Activated CD8-positive, alpha-beta T cell treated with anti-CD3 and anti-CD28 coated beads for 36 hours (primary cell): ENCODE measurements at regions not wholly inside any gene's neighbourhood (a gene's known extent, or its start where the extent isn't known, plus 50 kb on each side); places are given as distances from the start of the nearest gene placed in this dataset.

Source experiments
- ATAC-seq: fragments of 200-7000 bp; cut with Tn5 transposase; one replicate; pipeline ENCODE4 v1.10.0; 2021; ENCODE audit warnings: mild to moderate bottlenecking, moderate library complexity
- CTCF ChIA-PET: fragments of 350-600 bp; sonication (Branson Sonifier 250); formaldehyde crosslinking; loops from one replicate; lab custom pipeline; 2021; ENCODE audit warnings: antibody characterized with exemption; lab: Charles Lee
- POLR2A ChIA-PET: fragments of 350-600 bp; sonication (Branson Sonifier 250); formaldehyde crosslinking; loops from one replicate; lab custom pipeline; 2021; ENCODE audit warnings: antibody characterized with exemption; lab: Charles Lee
- DNase-seq: peaks from one replicate; pipeline ENCODE4 v3.0.0-alpha.2; 2020
- H3K27ac Mint-ChIP-seq: one replicate; pipeline ENCODE4 v1.8.0; 2021; ENCODE audit warnings: mild to moderate bottlenecking, mixed read lengths
- H3K27me3 Mint-ChIP-seq: one replicate; pipeline ENCODE4 v1.8.0; 2021; ENCODE audit warnings: mixed read lengths
- H3K36me3 Mint-ChIP-seq: one replicate; pipeline ENCODE4 v1.8.0; 2021; ENCODE audit warnings: low read depth, mixed read lengths
- H3K4me1 Mint-ChIP-seq: one replicate; pipeline ENCODE4 v1.8.0; 2021; ENCODE audit warnings: low read depth, mixed read lengths
- H3K4me3 Mint-ChIP-seq: one replicate; pipeline ENCODE4 v1.8.0; 2021; ENCODE audit warnings: mild to moderate bottlenecking, moderate library complexity, mixed read lengths
- H3K9me3 Mint-ChIP-seq: one replicate; pipeline ENCODE4 v1.8.0; 2021; ENCODE audit warnings: mixed read lengths
- intact Hi-C: fragments of 100-400 bp; cut with micrococcal nuclease; formaldehyde crosslinking; loops from one replicate; pipeline ENCODE4 v1.10.0; 2022
- TF ChIP-seq, protein P1 (sequence below): fragments of 200-600 bp; IDR thresholded peaks from one replicate; pipeline ENCODE4 v1.8.0; 2022; ENCODE audit warnings: antibody characterized with exemption, mild to moderate bottlenecking

DNA sequence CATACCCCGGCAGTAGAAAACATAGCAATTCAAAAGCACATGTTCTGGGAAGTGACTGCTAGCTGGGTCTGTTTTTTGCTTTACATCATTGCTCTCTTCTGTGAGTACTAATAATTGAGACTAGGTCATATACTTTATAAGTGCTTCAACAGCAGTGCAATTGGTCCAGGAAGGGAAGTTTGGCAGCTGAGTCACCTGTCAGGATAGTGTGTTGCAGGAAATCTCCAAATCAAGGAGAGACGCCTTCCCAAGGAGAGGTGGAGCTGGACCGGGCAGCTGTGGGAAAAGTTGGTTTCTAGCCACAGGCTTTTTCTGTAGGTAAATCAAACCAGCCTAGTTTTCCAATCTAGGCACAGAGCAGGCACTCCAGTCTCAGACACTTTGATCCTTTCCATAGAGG is 330.1 kb downstream of the ENC1 start:
- TF ChIP-seq, protein P1, sequence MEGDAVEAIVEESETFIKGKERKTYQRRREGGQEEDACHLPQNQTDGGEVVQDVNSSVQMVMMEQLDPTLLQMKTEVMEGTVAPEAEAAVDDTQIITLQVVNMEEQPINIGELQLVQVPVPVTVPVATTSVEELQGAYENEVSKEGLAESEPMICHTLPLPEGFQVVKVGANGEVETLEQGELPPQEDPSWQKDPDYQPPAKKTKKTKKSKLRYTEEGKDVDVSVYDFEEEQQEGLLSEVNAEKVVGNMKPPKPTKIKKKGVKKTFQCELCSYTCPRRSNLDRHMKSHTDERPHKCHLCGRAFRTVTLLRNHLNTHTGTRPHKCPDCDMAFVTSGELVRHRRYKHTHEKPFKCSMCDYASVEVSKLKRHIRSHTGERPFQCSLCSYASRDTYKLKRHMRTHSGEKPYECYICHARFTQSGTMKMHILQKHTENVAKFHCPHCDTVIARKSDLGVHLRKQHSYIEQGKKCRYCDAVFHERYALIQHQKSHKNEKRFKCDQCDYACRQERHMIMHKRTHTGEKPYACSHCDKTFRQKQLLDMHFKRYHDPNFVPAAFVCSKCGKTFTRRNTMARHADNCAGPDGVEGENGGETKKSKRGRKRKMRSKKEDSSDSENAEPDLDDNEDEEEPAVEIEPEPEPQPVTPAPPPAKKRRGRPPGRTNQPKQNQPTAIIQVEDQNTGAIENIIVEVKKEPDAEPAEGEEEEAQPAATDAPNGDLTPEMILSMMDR = no peak
- intact Hi-C loops = no loop called here
- Mint-ChIP-seq H3K4me1 (no peaks in the 10 kb centered on the region), H3K27ac (no peak overlapping the region), H3K36me3 (no peaks in the 10 kb centered on the region), H3K9me3 (no peaks in the 10 kb centered on the region), H3K27me3 (peaks cover 16% of the 10 kb centered on the region), H3K4me3 (no peak overlapping the region)
- ATAC-seq (no peak), DNase-seq (no peak)
- CTCF ChIA-PET = interaction anchor here (1.0 kb wide), 1 partner anchor 21 kb away, joined by 3 read pairs; no protein-coding TSS in a partner anchor
- POLR2A ChIA-PET = no interaction called here

DNA sequence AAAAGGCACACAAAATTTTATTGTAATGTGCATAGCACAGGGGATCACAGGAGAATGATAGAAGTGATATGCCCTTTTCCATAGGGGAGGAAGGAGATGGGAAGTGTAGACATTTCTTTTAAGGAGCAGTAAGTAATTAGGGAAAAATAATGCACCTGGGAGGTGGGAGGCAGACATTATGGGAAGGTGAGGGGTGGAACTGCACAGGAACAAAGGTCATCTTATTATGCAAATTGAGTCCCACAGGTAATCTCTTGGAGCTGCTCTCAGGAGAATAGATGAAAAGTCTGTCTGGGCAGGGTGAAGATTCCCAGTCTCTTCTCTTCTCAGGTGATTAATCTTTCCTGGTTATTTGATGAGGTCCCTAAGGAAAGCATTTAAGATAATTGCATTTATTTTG is 331.5 kb downstream of the ENC1 start:
- CTCF ChIA-PET = no interaction called here
- no peak for ATAC-seq
- no peak overlapping the region for H3K4me3 Mint-ChIP-seq

DNA sequence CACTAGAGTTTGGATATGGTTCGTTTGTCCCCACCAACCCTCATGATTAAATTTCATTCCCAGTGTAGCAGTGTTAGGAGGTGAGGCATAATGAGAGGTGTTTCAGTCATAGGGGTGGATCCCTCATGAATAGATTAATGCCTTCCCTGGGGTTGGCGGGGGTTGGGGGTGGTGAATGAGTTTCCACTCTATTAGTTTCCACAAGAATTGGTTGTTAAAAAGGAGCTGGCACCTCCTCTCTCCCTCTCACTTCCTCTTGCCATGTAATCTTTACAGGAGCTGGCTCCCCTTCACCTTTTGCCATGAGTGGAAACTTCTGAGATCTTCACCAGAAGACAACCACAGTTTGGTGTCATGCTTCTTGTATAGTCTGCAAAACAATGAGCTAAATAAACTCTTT is 333.7 kb downstream of the ENC1 start:
- TF ChIP-seq, protein P1 = no peak
- peaks cover 12% of the 10 kb centered on the region for H3K27me3 Mint-ChIP-seq
- intact Hi-C loops = no loop called here
- ChIA-PET CTCF (no interaction called here), POLR2A (no interaction called here)
- H3K4me3 Mint-ChIP-seq = no peak overlapping the region
- ATAC-seq = no peak
- H3K4me1 Mint-ChIP-seq = no peaks in the 10 kb centered on the region
- no peaks in the 10 kb centered on the region for H3K36me3 Mint-ChIP-seq
- DNase-seq = no peak
- no peak overlapping the region for H3K27ac Mint-ChIP-seq
- H3K9me3 Mint-ChIP-seq = no peaks in the 10 kb centered on the region

More for the DNA sequence above, 331.5 kb downstream of the ENC1 start:
- H3K9me3 Mint-ChIP-seq = no peaks in the 10 kb centered on the region
- POLR2A ChIA-PET = interaction anchor here (0.6 kb wide), 1 partner anchor 1635 kb away, joined by 4 read pairs; no protein-coding TSS in a partner anchor
- H3K27me3 Mint-ChIP-seq = peaks cover 17% of the 10 kb centered on the region
- intact Hi-C loops = no loop called here
- no peaks in the 10 kb centered on the region for H3K36me3 Mint-ChIP-seq
- no peak for DNase-seq
- TF ChIP-seq, protein P1 = no peak
- H3K4me1 Mint-ChIP-seq = no peaks in the 10 kb centered on the region
- no peak overlapping the region for H3K27ac Mint-ChIP-seq

DNA sequence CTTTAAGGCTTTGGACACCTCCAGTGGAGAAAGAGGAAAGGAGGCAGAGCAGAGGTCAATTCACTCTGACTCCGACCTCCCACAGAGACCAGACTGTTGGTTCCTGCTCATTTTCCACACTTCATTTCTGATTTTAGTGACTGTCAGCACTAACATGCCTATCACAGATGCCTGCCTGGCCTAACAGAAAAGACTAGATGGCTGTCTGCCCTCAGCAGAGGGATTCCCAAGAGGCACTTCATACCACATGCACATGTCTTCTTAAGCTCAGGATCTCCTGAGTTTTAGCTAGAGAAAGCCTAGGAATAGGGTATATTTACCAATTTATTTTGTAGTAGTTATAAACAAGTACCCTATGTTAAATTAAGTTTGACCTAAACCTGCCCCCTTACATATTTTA is 336.0 kb downstream of the ENC1 start:
- ATAC-seq (no peak), DNase-seq (no peak)
- H3K4me1 Mint-ChIP-seq = no peaks in the 10 kb centered on the region
- intact Hi-C loops = no loop called here
- H3K27me3 Mint-ChIP-seq = peaks cover 7% of the 10 kb centered on the region
- H3K4me3 Mint-ChIP-seq = no peak overlapping the region
- H3K9me3 Mint-ChIP-seq = no peaks in the 10 kb centered on the region
- H3K27ac Mint-ChIP-seq = no peak overlapping the region
- ChIA-PET POLR2A (no interaction called here), CTCF (no interaction called here)
- no peaks in the 10 kb centered on the region for H3K36me3 Mint-ChIP-seq
- TF ChIP-seq, protein P1 = no peak

DNA sequence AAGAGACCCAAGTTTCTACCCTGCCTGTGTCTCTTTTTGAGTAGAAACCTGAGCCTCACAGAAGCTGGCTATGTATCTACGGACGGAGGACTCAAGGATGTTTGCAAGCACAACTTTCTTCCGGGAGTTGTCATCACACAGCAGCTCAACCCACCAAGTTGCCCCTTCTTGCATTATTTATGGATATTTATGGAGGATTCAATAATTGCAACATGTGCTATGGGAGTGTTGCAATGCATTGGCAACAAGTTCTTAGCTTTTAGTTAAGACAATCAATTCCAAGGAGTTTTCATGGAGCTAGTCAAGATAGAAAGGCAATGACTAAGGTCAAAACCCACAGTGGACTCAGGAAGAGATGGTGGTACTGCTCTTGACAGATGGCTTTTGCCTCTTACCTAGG is 336.9 kb downstream of the ENC1 start:
- Mint-ChIP-seq H3K9me3 (no peaks in the 10 kb centered on the region), H3K4me1 (no peaks in the 10 kb centered on the region), H3K4me3 (no peak overlapping the region), H3K27ac (no peak overlapping the region), H3K36me3 (no peaks in the 10 kb centered on the region), H3K27me3 (peaks cover 6% of the 10 kb centered on the region)
- DNase-seq (no peak), ATAC-seq (no peak)
- ChIA-PET POLR2A (no interaction called here), CTCF (no interaction called here)
- TF ChIP-seq, protein P1 = no peak
- intact Hi-C loops = no loop called here
